ENCODE measurements at regions not wholly inside any gene's neighbourhood (a gene's known extent, or its start where the extent isn't known, plus 50 kb on each side); places are given as distances from the start of the nearest gene placed in this dataset.
"Not testable (repeated sequence)": the region's sequence is repeated elsewhere in the genome, so short reads cannot be mapped to it uniquely, and the experiment has no call there.

DNA sequence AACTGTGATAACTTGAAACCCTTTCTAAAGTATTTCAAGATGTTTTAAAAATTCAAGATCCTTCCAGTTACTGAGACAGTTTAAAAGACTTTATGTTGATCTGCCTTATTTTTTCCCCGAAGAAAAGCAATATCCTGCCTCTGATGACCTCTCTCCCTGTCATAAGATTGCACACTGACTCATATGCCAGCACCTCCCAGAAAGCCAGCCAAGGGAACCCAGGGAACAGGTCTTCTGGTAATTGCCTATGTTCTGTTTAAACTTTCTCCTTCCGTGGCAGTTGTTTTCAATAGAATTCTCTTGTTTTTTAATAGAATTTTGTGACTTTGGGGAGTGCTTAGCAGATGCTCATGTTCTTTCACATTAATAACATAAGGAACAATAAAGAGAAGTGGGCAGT, 300.2 kb upstream of the PRKD1 start:
- DNase-seq: no peak

DNA sequence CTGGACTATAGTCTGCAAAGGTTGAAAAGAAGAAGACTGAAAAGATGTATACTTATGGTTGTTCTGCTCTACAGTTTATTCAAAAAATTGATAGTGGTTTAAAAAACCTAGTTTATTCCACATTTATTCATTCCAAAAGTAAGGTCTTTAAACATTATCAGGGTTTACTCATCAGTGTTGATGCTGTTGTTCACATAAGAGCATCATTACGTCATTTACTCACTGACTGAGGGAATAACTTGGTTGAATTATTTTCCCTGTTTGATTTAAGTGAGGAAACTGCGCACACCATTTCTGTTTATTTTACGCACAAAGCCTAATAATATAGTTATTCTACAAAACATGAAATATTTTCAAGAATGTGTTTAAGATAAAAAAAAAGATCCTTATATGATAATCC, 303.1 kb upstream of the PRKD1 start:
- no peak for DNase-seq

DNA sequence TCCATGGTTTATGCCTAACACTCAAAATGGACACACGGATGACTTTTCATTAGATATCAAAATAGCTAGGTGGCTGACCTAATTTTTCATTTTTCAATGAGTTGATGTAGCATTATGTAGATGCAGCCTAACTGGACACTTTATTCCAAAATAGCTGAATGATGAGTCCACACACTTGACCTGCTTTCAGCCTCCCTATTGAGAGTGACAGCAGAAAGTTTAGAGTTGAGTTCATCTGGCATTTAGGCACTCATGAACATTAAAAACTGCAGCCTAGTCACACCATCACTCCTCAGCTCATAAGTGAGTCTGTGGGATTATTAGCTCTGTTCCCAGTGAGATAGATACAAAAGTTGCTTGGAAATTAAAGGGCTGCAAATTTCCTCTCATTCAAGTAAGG, 307.3 kb upstream of the PRKD1 start:
- DNase-seq: no peak

DNA sequence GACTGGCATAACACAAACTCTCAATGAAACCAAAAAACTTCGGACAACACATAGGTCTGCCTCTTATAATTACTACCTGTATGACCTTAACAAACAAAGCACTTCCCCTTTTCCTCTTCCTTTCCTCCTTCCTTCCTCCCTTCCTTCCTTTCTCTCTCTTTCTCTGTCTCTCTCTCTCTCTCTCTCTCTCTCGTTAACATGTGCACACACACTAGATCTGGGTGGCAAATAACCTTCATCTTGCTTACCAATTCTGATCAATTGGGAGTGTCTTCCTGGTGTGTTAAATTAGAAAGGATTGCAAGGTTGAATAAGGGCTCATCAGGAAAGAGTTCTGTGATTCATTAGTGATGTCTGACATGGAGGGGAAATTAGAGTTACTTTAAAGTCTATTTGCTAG, 307.8 kb upstream of the PRKD1 start:
- no peak for DNase-seq

DNA sequence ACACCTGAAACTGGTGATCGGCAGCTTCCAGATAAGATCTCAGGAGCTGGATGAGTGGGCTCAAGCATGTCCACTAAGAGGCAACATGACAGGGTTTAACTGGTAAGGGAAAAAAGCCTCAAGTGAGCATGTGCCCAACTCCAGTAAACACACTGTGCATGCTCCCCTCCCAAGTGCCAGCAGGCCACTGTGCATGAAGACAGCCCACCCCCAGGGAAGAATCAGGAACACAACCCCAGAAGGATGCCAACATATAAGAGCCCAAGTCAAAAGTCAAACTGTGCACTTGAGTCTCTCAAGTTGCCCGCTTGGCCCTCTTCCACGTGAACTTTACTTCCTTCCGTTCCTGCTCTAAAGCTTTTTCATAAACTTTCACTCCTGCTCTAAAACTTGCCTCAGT, 311.3 kb upstream of the PRKD1 start:
- no peak for DNase-seq

DNA sequence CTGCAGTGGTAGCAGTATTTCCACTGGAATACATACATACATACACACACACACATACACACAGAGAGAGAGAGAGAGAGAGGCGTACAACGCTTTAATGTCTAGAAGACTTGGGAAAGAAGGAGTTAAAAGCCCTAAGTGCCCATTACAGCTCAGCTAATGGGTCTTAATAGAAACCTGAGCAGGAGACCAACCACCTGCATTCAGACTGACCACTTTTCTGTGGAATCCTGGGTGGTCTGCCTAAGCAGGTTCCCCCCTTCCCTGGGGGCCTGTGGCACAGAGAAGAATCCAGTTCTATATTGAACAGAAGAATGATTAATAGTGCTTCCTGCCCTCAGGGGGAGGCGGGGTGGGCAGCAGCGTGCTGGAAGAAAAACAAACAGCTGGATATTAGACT, 312.4 kb upstream of the PRKD1 start:
- no peak for DNase-seq

DNA sequence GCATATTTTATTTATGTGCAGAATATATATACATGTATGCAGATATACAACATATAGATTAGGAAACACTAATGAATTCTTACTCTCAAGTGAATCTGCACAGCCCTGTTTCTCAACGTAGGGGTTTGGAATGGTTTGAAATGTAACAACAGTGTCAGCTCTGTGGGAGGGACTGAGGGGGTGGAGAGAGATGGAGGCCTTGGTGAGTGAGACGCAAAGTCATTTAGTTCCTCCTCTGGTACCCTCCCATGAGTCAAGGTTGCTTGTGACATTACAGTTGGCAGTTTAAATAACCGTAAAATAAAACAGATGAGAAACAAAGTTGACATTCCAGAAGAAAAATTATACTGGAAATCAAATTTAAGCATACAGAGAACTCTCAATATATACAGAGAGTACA, 313.0 kb upstream of the PRKD1 start:
- DNase-seq: no peak

DNA sequence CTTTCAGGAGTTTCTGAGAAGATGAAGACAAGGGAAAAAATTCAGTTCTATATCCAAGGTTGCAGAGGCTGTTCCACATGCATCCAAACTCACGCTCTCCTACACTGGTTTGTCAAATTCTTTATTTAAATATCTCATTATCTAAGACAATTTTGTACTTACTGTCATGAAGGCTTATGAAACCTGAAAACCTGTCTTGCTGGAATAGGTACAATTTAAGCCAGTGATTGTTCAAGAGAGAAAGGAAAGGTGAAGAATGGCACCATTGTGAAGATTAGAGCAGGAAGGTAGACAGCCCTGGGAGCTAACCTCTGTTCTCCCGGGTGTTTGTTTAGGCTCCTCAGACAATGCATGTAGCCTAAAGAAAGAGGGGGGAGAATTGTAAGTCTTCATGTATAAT, 315.1 kb upstream of the PRKD1 start:
- DNase-seq: no peak

DNA sequence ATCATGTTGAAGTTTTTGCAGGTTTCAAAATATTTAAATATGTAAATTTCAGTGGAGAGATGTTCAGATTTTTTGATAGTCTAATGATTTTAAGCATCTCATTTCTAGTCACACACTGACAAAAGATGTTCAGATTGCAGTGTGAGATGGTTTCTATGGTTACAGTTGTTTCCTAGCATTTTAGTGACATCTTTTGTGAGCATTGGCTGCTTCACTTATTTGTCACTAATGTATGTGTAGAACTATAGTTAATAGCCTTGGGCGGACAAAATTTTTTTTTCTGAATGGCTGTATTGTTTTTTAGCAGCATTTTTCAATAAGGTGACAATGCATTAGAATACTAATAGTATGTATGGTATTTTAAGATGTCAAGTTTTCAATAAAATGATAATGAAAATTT, 315.6 kb upstream of the PRKD1 start:
- DNase-seq: no peak

DNA sequence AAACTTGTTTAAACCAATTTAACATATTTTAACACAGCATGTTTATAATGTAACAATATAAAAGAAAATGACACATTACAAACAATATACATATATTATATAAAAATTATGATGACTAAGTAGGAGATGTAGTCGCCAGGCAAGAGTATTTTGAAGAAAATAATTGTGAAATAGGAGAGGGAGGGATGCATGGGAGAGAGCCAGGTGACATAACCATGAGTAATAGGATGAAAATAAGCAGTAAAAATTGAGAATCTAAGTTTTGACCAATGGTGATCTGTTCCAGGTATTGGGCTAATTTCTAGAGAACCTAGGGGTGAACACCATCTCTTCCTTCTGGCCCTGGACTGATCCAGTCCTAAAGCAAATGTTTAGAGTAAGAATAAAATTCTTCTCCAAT, 315.2 kb upstream of the G2E3 start:
- no peak for DNase-seq

DNA sequence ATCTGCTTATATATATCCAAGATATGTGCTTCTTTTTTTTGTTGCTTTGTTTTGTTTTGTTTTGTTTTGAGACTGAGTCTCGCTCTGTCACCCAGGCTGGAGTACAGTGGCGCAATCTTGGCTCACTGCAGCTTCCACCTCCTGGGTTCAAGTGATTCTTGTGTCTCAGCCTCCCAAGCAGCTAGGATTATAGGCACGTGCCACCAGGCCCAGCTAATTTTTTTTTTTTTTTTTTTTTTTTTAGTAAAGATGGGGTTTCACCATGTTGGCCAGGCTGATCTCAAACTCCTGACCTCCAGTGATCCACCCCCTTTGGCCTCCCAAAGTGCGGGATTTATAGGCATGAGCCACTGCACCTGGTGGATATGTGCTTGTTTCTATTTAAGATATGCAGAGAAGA, 314.6 kb upstream of the G2E3 start:
- DNase-seq: not testable (repeated sequence)

DNA sequence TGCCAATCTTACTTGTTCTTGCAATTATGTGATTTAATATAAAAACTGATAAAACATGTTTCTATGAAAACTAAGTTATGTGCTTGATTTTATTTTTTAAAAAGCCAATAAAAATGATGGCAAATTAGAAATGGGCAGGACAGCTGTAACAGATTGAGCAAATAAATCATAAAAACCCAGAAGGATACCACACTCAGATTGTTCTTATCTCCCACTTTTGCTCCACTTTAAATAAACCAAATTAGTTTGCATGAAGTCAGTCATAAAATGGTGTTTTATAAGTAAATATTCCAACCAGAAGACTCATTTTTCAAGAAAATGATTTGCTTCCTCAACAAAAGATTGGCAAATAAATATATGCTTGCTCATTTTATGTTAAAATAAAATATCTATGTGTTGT, 307.9 kb upstream of the G2E3 start:
- no peak for DNase-seq

DNA sequence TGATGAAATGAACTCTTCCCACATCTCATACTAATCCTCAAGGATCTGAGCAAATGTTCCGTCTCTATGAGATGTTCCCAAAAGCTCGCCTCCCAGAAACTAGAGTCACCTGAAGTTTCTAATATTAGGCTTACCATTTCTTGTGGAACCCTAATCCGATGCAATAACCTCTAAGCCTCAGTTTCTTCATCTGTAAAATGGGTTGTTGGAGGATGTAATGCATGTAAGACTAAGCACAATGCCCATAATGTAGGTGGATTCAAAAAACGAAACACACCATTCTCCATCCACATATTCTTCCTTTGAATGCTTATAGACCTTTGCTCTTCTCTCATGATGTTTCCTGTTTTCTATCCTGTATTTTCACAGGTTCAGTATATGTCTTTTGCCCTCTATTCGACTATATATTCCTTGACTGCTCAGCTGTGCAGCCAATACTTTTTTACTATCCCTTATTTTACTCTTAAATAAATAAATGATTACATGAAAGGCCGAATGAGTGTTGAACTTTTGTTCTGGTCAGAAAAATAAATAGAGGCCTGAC, 307.3 kb upstream of the G2E3 start:
- DNase-seq: no peak

DNA sequence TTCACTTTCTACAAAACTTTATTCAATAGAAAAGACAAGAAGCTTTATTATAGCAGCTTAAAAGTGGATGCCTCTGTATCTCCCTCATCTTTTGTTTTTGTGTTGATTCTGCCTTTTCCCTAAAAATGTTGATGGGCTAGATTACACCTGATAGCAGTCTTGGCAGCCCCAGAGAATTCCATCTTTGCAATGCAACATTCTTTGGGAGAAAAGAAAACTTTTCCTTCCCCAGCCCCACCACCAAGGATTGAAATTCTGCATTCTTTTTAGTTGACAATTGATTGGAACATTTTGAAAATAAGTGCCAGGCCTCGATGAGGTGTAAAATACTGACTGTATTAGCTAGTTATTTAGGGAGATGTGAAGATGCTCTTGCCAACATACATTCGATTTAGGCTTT, 306.8 kb upstream of the G2E3 start:
- DNase-seq: no peak

DNA sequence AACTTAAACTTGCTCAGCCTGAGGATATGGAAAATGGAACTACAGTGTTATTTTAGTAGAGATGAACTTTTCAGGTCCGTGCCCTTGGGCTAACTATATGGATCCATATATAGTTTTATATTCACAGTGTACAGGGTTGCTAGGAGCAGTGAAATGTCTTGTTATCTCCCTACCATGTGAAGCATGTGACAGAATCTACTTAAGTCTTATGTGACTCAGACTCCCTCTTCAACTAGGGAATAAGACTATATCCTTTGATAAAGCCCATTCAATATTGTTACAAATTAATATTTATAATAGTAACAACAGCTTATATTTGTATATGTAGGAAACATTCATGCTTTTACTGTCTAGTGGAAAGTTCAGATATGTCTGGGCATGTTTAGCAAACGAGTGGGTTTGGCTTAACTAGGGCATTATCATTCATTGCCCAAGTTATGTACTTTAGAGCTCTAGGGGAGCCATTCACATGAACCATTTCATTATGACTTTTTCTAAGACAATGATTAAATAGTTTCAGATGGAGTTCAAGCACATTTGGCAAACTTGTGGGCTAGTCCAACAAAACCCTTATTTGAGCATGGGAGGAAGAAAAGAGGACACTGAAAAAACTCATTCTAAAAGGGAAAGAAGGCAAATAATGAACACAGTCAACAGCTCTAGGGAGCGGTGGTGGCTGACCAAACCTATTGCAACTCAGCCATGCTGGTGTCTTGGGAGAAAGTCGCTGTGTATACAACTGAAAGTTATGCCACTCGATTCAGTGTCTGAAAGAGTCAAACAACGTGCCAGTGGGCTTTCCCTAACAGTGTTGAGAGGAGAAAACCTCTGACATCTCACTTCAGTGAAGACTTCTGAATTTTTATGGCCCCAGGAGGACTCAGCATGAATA, 305.9 kb upstream of the G2E3 start:
- DNase-seq: no peak

DNA sequence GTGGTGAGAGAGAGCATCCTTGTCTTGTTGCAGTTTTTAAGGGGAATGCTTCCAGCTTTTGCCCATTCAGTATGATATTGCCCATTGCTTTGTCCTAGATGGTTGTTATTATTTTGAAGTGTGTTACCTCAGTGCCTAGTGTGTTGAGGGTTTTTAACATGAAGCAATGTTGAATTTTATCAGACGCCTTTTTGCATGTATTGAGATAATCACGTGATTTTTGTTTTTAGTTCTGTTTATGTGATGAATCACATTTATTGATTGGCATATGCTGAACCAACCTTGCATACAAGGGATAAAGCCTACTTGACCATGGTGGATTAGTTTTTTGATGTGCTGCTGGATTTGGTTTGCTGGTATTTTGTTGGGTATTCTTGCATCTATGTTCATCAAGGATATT, 302.3 kb upstream of the G2E3 start:
- DNase-seq: no peak

DNA sequence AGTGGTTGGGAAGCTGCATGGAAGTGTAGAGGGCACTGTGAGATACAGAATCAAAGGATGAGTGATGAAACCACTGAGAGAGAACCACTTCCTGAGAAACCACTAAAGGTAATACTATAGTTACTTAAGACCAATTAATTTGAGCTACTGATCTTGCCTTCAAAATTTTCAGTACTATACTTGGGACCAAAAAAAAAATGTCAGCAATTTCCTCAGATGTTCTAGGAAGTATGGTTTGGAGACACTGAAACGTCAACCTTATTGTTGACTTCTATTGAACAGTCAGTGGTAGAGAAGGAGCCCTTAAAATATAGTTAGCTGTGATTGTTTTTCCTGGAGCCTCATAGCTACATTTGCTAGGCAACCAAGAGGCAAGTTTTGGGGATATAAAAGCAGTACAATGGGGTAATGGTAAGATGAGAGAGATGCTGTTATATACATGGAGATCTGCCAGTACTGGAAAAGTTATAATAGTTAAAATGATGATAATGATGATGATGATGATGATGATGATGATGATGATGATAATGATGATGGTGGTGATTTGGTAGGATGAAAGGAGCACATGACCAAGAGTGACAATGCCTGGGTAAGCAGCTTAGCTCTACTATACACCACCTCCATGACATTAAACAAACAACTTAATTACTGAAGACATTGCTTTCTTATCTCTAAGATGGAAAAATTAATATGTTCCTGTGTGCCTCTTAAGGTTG, 300.9 kb upstream of the G2E3 start:
- no peak for DNase-seq

DNA sequence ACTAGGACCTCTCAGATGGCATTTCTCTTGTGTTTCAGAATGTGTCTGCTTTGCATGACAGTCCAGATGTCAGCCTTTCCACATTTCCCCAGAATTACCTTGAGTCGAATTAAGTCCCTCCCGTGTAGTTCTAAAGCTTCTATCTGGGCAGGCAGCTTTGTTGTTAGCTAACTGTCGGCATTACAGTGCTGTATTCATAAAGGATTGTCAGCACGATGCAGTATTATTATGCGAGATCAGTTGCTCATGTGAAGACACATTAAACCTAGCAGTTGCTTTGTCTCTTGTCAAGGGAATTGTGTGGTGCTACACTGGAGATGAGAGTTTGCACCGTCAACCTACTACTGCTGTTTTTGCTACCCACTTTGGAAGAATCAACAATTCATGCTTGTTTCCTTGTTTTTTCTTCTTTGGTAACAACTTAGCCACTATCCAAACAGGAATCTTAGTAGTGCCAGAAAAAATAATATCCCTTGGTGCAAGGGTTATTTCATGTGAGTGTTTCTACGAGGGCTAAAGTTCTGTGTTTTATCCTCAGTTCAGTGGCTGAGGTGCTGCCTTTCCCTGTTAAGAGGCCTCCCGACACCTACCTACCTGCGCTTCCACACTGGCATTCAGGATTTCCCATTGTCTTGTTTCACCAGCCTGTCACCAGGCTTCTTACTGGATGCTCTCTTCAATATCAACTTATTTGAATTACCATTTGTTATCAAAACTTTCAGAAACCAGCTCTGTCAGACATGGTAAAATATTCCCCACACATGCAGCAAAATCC, 297.9 kb upstream of the G2E3 start:
- DNase-seq: no peak

DNA sequence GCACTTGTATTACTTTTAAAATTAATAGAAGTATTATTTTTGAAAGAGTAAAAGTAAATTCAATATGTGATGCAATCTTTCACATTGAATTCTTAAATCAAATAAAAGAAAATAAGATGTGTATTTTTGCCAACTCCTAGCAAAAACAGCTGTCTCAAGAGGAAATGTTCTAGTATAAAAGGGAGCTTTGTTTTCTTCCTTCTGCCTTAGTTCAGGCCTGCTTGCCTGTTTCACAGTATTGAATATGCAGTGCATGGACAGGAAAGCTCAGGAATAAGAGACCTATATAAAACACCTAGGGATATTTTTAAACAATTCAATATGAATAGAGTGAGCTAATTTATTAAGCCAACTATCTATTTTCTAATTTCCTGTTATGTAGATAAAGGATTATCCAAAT, 294.8 kb upstream of the G2E3 start:
- no peak for DNase-seq

DNA sequence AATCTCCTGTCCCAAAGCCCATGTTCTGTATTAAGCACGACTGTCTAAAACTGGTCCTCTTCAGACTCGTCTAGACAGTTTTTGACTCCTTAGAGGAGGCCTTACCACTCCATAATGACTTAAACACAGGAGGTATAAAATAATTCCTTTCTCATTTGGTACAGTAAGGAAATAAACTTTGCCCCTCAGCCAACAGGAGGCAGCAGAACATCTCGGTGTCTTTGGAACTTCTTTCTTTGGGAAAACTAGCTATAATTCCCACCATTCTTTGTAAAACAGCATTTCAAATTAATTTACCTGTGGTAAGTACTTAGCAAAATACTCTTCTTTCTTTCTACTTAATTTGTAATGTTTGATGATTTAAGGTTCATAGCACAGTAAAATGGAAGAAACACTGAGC, 292.7 kb upstream of the G2E3 start:
- no peak for DNase-seq

DNA sequence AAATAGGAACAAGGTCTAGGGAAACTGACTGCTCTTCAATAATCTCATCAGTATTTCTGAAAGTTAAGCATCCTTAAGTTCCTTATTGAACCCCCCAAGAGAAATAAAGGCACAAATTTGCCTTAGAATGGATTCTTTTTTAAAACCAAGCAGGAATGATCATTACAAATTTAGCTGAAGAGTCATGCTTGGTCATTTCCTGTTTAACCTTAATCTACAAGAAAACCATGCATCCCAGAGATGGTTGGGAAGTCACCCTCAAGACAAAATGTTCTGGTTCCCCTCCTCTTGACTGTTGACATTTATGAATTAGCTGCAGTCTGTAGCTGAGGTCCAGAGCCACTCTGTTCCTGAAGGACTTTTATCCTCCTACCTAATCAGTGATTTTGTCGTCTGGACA, 291.8 kb upstream of the G2E3 start:
- DNase-seq: no peak

DNA sequence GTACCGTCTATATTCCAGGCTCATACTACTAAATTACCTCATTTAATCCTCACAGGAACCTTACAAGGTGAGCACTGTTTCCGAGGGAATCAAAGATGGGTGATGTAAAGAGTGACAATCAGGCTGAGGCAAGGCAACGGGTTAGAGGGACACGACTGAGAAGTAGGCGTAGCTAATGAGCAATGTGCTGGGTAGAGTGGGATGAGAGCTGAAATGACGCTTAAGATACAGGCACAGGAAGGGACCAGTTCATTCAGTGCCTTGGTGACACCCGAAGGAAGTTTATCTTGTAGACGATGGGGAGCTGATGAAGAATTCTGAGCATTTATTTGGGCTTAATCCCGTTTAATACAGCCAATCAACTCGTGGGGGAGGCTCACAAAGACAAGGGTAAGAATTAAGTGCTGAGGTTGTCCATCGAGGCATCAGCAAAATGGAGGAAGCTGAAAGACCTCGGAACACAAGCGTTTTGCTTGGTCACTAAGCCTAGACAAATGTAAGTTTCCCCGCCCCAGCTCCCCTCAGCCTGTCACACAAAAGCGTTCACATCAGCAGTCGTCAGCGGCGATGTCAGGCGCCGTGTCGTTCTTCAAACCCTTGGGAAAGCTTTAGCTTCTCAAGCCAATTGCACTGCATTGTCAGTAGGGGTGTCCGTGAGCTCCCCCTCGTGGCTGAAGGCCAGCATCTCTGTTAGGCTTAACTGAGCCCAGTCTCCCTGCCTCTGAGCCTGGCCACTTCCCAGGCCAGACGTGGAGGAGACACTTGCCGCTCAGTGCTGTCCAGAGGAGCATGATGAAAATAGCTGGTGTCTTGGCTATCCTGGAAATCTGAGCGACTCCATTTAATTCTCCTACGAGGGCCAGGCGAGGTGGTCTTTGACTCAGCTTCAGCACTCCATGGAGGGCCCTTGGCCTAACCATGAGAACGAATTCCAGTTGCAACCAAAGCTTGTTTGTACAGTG, 288.5 kb upstream of the G2E3 start:
- peak; percentile 83 for DNase-seq

Measured in activated CD8-positive, alpha-beta memory T cell treated with anti-CD3 and anti-CD28 coated beads, Interleukin-2, amount 50 U/mL, for 48 hours (primary cell).